ENCODE measurements at regions not wholly inside any gene's neighbourhood (a gene's known extent, or its start where the extent isn't known, plus 50 kb on each side); places are given as distances from the start of the nearest gene placed in this dataset.

DNA sequence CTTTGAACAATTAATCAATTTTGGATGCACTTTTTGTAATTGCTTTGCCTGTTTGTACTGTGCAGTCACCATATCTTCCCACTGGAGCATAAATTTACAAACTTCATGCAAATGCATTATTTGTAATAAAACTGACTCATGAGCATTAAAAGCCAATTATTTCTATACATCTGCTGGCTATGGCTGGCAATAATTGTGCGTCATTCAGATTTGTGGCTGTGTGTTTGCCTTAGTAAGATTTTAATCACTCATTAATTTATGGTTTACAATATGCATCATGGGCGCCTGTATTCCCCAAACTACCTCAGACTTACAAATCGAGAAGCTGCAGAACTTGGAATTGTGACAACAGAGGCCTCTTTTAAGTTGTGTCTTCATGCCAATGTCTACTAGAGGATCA lies 132.4 kb upstream of the TRIB2 start:
- TF ChIP-seq CTCF (IDR thresholded peaks at IDR 0.05) (no peak), ZFX (IDR thresholded peaks at IDR 0.05; ENCODE audit: borderline replicate concordance) (no peak)

All from 22Rv1 (cell line).